ENCODE measurements at regions not wholly inside any gene's neighbourhood (a gene's known extent, or its start where the extent isn't known, plus 50 kb on each side); places are given as distances from the start of the nearest gene placed in this dataset.

GRCh38 chr3:157931517-157931916 lies 174.7 kb downstream of the SHOX2 start:
- TF ChIP-seq POLR2AphosphoS5 (IDR thresholded peaks at IDR 0.05; ENCODE audit: low read depth, low read length), result no peak
- TF ChIP-seq PAX5 (IDR thresholded peaks at IDR 0.05; ENCODE audit: insufficient read depth, low read length, severe bottlenecking), result no peak
- TF ChIP-seq POLR2A (IDR thresholded peaks at IDR 0.05; ENCODE audit: low read depth, low read length), result no peak

Data from GM12891 (cell line).